Transverse colon (tissue), 3 donors: ENCODE measurements at regions not wholly inside any gene's neighbourhood (a gene's known extent, or its start where the extent isn't known, plus 50 kb on each side); places are given as distances from the start of the nearest gene placed in this dataset.

Source experiments
- CTCF ChIP-seq, 5 experiments: fragments of 200-600 bp in 3 of 5; fragments of 450-650 bp in 2 of 5; sonication (generic) in 3 of 5; IDR thresholded peaks; 1 replicate in 2 of 5; 2 replicates in 3 of 5; pipeline ENCODE4 v1.5.1; 2016 to 2017; ENCODE audit warnings: antibody characterized with exemption in 5 of 5, inconsistent platforms in 3 of 5, mild to moderate bottlenecking in 2 of 5, moderate library complexity in 1 of 5
- EP300 ChIP-seq: sonication (generic); formaldehyde crosslinking; IDR thresholded peaks from one replicate; pipeline ENCODE4 v1.6.1; 2017; ENCODE audit warnings: antibody characterized with exemption, low read depth

GRCh38 chr3:1594940-1595339 lies 502.1 kb downstream of the CNTN6 start:
- TF ChIP-seq EP300 (no peak), CTCF (IDR thresholded peaks at IDR 0.05) (no peak)
